ENCODE measurements at regions not wholly inside any gene's neighbourhood (a gene's known extent, or its start where the extent isn't known, plus 50 kb on each side); places are given as distances from the start of the nearest gene placed in this dataset.

DNA sequence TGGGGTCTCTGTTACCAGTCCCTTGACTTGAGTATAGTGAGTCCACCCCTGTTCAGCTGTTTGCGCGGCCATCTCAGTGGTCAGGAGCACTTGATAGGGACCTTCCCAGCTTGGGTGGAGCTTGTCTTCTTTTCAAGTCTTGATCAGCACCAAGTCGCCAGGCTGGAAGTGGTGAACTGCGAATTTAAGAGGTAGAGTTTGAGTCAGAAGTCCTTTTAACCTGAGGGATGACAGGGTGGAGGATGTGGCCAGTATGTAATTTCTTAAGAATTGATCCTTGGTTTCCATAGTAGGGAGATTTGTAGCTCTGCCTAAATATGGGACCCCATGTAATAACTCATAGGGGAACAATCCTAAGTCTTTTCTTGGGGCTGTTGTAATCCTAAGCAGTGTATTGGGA lies 86.3 kb upstream of the XCR1 start:
- Histone ChIP-seq H3K4me1 (ENCODE audit: control insufficient read depth, insufficient read depth, low read length) (no peaks in the 10 kb centered on the region), H3K27ac (ENCODE audit: low read length) (no peak overlapping the region), H3K9me3 (ENCODE audit: control insufficient read depth in 2 of 2, low read length in 2 of 2) (no peaks in the 10 kb centered on the region), H3K9ac (ENCODE audit: low read length in 2 of 2) (no peak overlapping the region), H3K36me3 (ENCODE audit: control insufficient read depth in 2 of 2, insufficient read depth in 2 of 2, low read length in 2 of 2) (no peaks in the 10 kb centered on the region), H3K4me3 (ENCODE audit: low read length in 2 of 2) (no peak overlapping the region), H3K27me3 (ENCODE audit: control insufficient read depth in 1 of 2, insufficient read depth in 2 of 2, low read length in 2 of 2) (no peaks in the 10 kb centered on the region)

DNA sequence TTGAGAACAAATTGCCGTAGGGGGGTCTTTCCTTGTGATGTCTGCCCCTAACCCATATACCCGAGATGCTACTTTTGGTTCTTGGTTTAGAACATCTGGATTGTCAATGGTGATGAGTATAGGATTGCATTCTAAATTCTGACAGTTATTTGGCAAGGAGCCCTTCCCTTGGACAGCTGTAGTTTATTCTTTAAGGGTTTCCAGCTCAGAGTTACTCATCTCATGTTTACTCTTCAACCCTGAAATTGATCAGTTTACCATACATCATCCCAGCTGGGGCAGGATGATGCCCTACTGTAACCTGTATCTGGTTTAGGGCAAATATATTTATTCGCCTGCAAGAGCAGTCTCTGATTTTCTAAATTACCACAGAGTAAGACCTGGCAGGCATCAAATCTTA lies 85.7 kb upstream of the XCR1 start:
- H3K36me3 ChIP-seq (ENCODE audit: control insufficient read depth in 2 of 2, insufficient read depth in 2 of 2, low read length in 2 of 2), result no peaks in the 10 kb centered on the region
- no peak overlapping the region for H3K27ac ChIP-seq (ENCODE audit: low read length)
- H3K27me3 ChIP-seq (ENCODE audit: control insufficient read depth in 1 of 2, insufficient read depth in 2 of 2, low read length in 2 of 2), result no peaks in the 10 kb centered on the region
- H3K9me3 ChIP-seq (ENCODE audit: control insufficient read depth in 2 of 2, low read length in 2 of 2), result no peaks in the 10 kb centered on the region
- H3K4me3 ChIP-seq (ENCODE audit: low read length in 2 of 2), result no peak overlapping the region
- H3K4me1 ChIP-seq (ENCODE audit: control insufficient read depth, insufficient read depth, low read length), result no peaks in the 10 kb centered on the region
- H3K9ac ChIP-seq (ENCODE audit: low read length in 2 of 2), result no peak overlapping the region

DNA sequence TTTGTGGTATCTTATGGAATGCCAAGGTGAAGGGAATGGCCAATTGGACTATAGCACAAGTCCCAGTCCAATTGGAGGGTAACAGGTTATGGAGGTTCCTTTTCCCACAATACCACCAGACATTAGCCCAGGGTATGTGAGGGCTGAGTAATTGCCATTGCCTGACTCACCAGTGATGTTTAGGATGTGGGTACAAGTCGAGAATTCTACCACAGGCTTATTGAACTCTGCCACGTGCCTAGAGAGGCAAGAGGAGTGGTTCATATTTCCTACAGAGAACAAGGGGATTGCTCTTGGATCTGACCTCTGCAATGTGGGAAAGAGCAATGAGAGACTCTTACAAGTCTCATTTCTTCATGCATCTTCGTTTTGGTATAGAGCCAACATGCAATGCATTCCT lies 85.0 kb upstream of the XCR1 start:
- Histone ChIP-seq H3K27me3 (ENCODE audit: control insufficient read depth in 1 of 2, insufficient read depth in 2 of 2, low read length in 2 of 2) (no peaks in the 10 kb centered on the region), H3K27ac (ENCODE audit: low read length) (no peak overlapping the region), H3K9me3 (ENCODE audit: control insufficient read depth in 2 of 2, low read length in 2 of 2) (no peaks in the 10 kb centered on the region), H3K4me3 (ENCODE audit: low read length in 2 of 2) (no peak overlapping the region), H3K36me3 (ENCODE audit: control insufficient read depth in 2 of 2, insufficient read depth in 2 of 2, low read length in 2 of 2) (no peaks in the 10 kb centered on the region), H3K4me1 (ENCODE audit: control insufficient read depth, insufficient read depth, low read length) (no peaks in the 10 kb centered on the region), H3K9ac (ENCODE audit: low read length in 2 of 2) (no peak overlapping the region)

DNA sequence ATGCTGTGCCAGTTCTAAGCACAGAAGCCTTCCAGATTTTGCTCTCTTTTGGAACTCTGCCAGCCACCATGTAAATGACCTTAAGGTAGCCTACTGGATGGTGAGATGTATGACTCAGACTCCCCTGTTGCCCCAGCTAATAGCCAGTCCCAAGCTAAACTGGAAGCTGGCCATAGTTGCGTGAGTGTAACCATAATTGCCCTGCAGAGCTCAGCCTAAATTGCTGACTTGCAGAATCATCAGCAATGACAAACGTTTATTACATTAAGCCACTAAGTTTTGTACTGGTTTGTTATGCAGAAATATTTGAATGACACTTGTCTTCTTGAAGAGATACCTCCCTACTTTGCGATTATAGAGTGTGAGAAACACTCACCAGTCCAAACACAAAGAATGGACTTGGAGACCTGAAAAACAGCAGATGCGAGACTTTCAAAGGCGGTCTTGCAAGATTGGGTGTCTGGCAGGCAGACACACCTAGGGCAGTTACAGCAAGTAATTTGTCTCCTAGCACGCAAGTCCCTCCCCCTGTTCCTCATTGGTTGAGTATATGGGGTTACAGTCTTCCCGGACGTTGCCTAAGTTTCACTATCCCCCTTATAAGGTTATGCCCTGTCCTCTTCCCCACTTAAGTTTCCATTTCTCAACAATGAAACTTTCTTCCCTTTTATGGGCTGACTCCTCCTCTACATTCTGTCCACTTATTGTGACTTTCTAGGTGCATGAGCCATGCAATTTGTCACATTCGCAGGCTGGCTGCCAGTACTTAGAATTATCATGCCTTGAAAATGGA lies 83.6 kb upstream of the XCR1 start:
- H3K9me3 ChIP-seq (ENCODE audit: control insufficient read depth in 2 of 2, low read length in 2 of 2), result no peaks in the 10 kb centered on the region
- H3K4me1 ChIP-seq (ENCODE audit: control insufficient read depth, insufficient read depth, low read length), result no peaks in the 10 kb centered on the region
- no peaks in the 10 kb centered on the region for H3K36me3 ChIP-seq (ENCODE audit: control insufficient read depth in 2 of 2, insufficient read depth in 2 of 2, low read length in 2 of 2)
- H3K27ac ChIP-seq (ENCODE audit: low read length), result no peak overlapping the region
- H3K9ac ChIP-seq (ENCODE audit: low read length in 2 of 2), result no peak overlapping the region
- H3K27me3 ChIP-seq (ENCODE audit: control insufficient read depth in 1 of 2, insufficient read depth in 2 of 2, low read length in 2 of 2), result no peaks in the 10 kb centered on the region
- no peak overlapping the region for H3K4me3 ChIP-seq (ENCODE audit: low read length in 2 of 2)

DNA sequence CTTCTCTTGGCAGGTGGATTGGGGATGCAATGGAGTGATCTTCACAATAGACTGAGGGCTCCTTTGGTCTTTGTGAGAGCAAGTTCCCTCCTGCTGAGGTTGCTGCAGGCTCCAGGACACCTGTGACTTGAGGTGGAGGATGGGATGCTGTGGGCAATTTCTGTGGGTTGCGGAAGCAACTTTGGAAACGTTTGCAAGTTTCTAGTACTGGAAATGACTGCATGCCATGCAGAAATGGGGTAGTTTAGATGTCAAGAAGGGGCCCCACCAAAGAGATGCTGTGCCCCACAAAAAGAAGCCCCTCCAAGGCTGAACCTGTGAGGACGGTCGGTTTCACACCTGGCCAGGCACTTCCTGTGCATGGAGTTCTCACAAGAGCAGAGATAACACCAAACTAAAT lies 80.4 kb upstream of the XCR1 start:
- H3K36me3 ChIP-seq (ENCODE audit: control insufficient read depth in 2 of 2, insufficient read depth in 2 of 2, low read length in 2 of 2), result no peaks in the 10 kb centered on the region
- peaks cover 3 to 4% of the 10 kb centered on the region in 2 donors for H3K27me3 ChIP-seq (ENCODE audit: control insufficient read depth in 1 of 2, insufficient read depth in 2 of 2, low read length in 2 of 2)
- no peak overlapping the region for H3K4me3 ChIP-seq (ENCODE audit: low read length in 2 of 2)
- H3K27ac ChIP-seq (ENCODE audit: low read length), result no peak overlapping the region
- H3K9ac ChIP-seq (ENCODE audit: low read length in 2 of 2), result no peak overlapping the region
- H3K9me3 ChIP-seq (ENCODE audit: control insufficient read depth in 2 of 2, low read length in 2 of 2), result no peaks in the 10 kb centered on the region
- H3K4me1 ChIP-seq (ENCODE audit: control insufficient read depth, insufficient read depth, low read length), result no peaks in the 10 kb centered on the region

DNA sequence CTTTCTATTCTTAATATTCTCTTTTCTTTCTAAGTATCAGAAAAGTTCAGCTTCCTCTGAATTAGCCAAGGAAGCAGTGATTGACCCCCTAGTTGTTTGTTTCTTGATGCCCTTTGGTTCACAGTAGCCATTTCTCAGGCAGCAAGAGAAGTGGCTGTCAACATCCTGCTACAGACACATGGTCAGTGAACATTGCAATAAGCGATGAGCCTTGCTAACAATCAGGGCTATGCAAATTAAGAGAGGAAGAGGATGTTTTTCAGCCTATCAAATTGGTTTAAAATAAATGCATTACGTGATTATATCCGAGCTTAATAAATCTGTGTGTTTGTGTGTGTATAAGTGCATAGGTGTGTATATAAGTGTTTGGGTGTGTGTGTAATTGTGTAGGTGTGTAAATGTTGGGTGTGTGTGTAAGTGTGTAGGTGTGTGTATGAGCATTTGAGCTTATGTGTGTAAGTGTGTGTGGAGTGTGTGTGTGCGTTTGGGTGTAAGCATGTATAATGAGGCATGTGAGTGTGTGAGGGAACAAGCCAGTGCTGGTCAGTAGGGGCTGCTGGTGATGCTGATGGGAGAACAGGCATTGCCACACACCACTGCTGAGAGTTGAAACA lies 78.1 kb upstream of the XCR1 start:
- Histone ChIP-seq H3K27me3 (ENCODE audit: control insufficient read depth in 1 of 2, insufficient read depth in 2 of 2, low read length in 2 of 2) (peaks cover 3 to 4% of the 10 kb centered on the region in 2 donors), H3K4me1 (ENCODE audit: control insufficient read depth, insufficient read depth, low read length) (no peaks in the 10 kb centered on the region)

DNA sequence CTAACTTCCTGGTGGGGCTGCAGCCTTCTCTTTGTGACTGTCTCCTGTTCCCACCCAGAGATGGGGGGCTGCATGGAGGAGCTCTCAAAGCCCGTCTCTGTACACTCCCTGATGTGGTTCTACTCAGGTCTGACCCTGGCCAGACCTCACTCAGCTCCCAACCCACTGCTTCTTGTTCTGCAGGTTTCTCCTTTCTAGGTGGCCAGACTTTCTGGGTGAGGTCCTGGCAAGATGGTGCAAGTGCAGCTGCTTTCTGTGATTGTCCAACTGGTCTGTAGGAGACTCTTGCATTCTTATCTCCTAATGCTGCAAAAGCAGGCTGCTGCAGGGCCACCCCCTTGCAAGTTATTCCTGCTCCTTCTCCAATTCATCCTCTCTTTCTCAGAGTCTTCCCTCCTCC lies 77.4 kb upstream of the XCR1 start:
- H3K27ac ChIP-seq (ENCODE audit: low read length), result no peak overlapping the region
- no peaks in the 10 kb centered on the region for H3K36me3 ChIP-seq (ENCODE audit: control insufficient read depth in 2 of 2, insufficient read depth in 2 of 2, low read length in 2 of 2)
- H3K4me1 ChIP-seq (ENCODE audit: control insufficient read depth, insufficient read depth, low read length), result no peaks in the 10 kb centered on the region
- H3K9ac ChIP-seq (ENCODE audit: low read length in 2 of 2), result no peak overlapping the region
- no peak overlapping the region for H3K4me3 ChIP-seq (ENCODE audit: low read length in 2 of 2)
- peaks cover 3 to 4% of the 10 kb centered on the region in 2 donors for H3K27me3 ChIP-seq (ENCODE audit: control insufficient read depth in 1 of 2, insufficient read depth in 2 of 2, low read length in 2 of 2)
- no peaks in the 10 kb centered on the region for H3K9me3 ChIP-seq (ENCODE audit: control insufficient read depth in 2 of 2, low read length in 2 of 2)

More for the DNA sequence above, 78.1 kb upstream of the XCR1 start:
- Histone ChIP-seq H3K27ac (ENCODE audit: low read length) (no peak overlapping the region), H3K9ac (ENCODE audit: low read length in 2 of 2) (no peak overlapping the region), H3K9me3 (ENCODE audit: control insufficient read depth in 2 of 2, low read length in 2 of 2) (no peaks in the 10 kb centered on the region), H3K4me3 (ENCODE audit: low read length in 2 of 2) (no peak overlapping the region), H3K36me3 (ENCODE audit: control insufficient read depth in 2 of 2, insufficient read depth in 2 of 2, low read length in 2 of 2) (no peaks in the 10 kb centered on the region)

DNA sequence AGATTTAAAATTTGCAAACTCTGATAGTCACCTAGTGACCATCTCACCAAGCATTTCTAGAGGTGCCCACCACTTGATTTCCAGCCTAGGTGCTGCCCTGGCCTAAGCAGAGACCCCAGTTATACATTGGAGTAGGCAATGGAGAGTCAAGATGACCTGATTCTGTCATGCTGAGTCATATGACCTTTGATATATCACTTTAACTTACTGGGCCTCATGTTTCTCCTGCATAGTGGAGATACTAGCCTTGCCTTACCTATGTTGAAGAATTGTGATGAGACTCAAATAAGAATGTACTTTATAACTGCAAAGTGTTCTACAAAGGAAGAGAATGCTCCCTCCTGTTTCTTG lies 75.5 kb upstream of the XCR1 start:
- no peak overlapping the region for H3K9ac ChIP-seq (ENCODE audit: low read length in 2 of 2)
- no peak overlapping the region for H3K4me3 ChIP-seq (ENCODE audit: low read length in 2 of 2)
- peaks cover 3% of the 10 kb centered on the region for H3K4me1 ChIP-seq (ENCODE audit: control insufficient read depth, insufficient read depth, low read length)
- H3K9me3 ChIP-seq (ENCODE audit: control insufficient read depth in 2 of 2, low read length in 2 of 2), result no peaks in the 10 kb centered on the region
- H3K36me3 ChIP-seq (ENCODE audit: control insufficient read depth in 2 of 2, insufficient read depth in 2 of 2, low read length in 2 of 2), result no peaks in the 10 kb centered on the region
- H3K27ac ChIP-seq (ENCODE audit: low read length), result no peak overlapping the region
- peaks cover 3 to 4% of the 10 kb centered on the region in 2 donors for H3K27me3 ChIP-seq (ENCODE audit: control insufficient read depth in 1 of 2, insufficient read depth in 2 of 2, low read length in 2 of 2)

DNA sequence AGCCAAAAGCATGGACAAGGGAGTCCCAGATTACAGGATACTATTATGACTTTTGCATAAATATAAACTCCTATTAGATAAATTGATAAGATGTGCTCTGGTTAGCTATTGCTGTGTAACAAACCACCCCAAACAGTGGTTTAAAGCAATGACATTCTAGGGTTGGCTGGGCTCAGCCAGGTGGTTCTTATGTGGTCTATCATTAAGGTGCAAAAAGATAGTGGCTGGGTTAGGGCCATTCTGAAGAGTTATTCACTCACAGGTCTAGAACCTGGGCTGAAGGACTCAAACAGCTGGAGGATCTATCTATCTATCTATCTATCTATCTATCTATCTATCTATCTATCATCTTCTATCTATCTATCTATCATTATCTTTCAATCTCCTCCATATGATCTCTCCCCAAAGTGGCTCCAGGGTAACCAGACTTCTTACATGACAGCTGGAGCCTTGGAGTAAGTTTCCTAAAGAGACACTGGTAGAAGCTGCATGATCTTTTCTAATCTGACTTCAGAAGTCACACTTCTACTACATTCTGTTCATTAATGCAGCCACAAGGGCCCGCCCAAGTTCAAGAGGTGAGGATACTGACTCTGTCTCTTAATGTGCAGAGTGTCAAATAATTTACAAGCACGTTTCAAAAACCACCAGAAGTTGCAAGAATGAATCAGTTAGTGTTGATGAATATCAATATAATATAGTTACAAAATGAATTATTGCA lies 74.9 kb upstream of the XCR1 start:
- no peaks in the 10 kb centered on the region for H3K36me3 ChIP-seq (ENCODE audit: control insufficient read depth in 2 of 2, insufficient read depth in 2 of 2, low read length in 2 of 2)
- H3K27ac ChIP-seq (ENCODE audit: low read length), result no peak overlapping the region
- H3K9me3 ChIP-seq (ENCODE audit: control insufficient read depth in 2 of 2, low read length in 2 of 2), result no peaks in the 10 kb centered on the region
- H3K9ac ChIP-seq (ENCODE audit: low read length in 2 of 2), result no peak overlapping the region
- H3K4me1 ChIP-seq (ENCODE audit: control insufficient read depth, insufficient read depth, low read length), result peaks cover 5% of the 10 kb centered on the region
- H3K27me3 ChIP-seq (ENCODE audit: control insufficient read depth in 1 of 2, insufficient read depth in 2 of 2, low read length in 2 of 2), result peaks cover 3 to 4% of the 10 kb centered on the region in 2 donors
- no peak overlapping the region for H3K4me3 ChIP-seq (ENCODE audit: low read length in 2 of 2)

DNA sequence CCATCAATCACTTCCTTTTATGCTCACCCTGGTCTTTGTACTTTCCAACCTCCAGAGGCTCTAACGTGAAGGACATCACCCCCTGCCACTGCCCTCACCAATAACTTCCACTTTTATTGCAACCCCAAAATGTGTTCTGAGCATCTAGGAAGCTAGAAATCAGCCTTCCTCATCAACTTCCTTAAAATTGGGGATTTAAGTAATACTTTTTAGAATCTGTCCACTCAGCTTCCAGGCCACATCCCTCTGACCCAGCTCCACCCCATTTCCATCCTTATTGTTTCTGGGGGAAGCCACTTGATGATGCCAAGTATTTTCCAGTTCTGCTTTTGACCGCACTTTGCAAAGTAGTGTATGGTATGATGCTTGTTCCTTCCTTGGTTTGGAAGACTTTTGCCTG lies 73.5 kb upstream of the XCR1 start:
- no peak overlapping the region for H3K27ac ChIP-seq (ENCODE audit: low read length)
- no peaks in the 10 kb centered on the region for H3K9me3 ChIP-seq (ENCODE audit: control insufficient read depth in 2 of 2, low read length in 2 of 2)
- no peak overlapping the region for H3K4me3 ChIP-seq (ENCODE audit: low read length in 2 of 2)
- peaks cover 5% of the 10 kb centered on the region for H3K4me1 ChIP-seq (ENCODE audit: control insufficient read depth, insufficient read depth, low read length)
- no peaks in the 10 kb centered on the region for H3K36me3 ChIP-seq (ENCODE audit: control insufficient read depth in 2 of 2, insufficient read depth in 2 of 2, low read length in 2 of 2)
- H3K9ac ChIP-seq (ENCODE audit: low read length in 2 of 2), result no peak overlapping the region
- peaks cover 3 to 4% of the 10 kb centered on the region in 2 donors for H3K27me3 ChIP-seq (ENCODE audit: control insufficient read depth in 1 of 2, insufficient read depth in 2 of 2, low read length in 2 of 2)

DNA sequence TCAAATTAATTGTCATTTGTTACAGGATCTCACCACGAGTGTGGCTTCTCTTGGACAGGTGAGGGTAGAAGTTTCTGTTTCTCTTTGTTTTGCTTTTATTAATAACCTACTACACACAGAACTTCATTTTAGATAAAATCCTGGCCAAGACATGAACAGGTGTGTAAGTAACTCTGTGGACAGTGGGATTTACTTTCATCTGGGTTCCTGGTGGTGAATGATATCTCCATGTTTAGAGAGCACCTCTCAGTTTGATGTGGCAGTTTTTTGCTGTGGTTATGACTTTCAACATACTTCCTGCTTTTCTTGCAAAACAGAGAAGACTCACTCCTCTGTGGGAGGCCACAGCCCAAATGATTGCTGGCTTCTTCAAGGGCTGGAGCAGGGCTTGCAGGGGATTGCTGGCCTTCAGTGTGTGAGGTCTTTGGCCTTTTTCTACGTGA lies 71.1 kb upstream of the XCR1 start:
- H3K27ac ChIP-seq (ENCODE audit: low read length), result peak overlapping the region; percentile 82
- H3K4me1 ChIP-seq (ENCODE audit: control insufficient read depth, insufficient read depth, low read length), result peaks cover 5% of the 10 kb centered on the region
- H3K9ac ChIP-seq (ENCODE audit: low read length in 2 of 2), result no peak overlapping the region

More for the DNA sequence above, 71.1 kb upstream of the XCR1 start:
- no peaks in the 10 kb centered on the region for H3K27me3 ChIP-seq (ENCODE audit: control insufficient read depth in 1 of 2, insufficient read depth in 2 of 2, low read length in 2 of 2)
- no peaks in the 10 kb centered on the region for H3K9me3 ChIP-seq (ENCODE audit: control insufficient read depth in 2 of 2, low read length in 2 of 2)
- no peaks in the 10 kb centered on the region for H3K36me3 ChIP-seq (ENCODE audit: control insufficient read depth in 2 of 2, insufficient read depth in 2 of 2, low read length in 2 of 2)
- no peak overlapping the region for H3K4me3 ChIP-seq (ENCODE audit: low read length in 2 of 2)
